ENCODE measurements at regions not wholly inside any gene's neighbourhood (a gene's known extent, or its start where the extent isn't known, plus 50 kb on each side); places are given as distances from the start of the nearest gene placed in this dataset.

- TF ChIP-seq RAD21 (IDR thresholded peaks at IDR 0.05; ENCODE audit: low read depth): no peak
- TF ChIP-seq EP300 (IDR thresholded peaks at IDR 0.05; ENCODE audit: borderline replicate concordance): no peak
- TF ChIP-seq TAF1 (IDR thresholded peaks at IDR 0.05; ENCODE audit: low read depth): no peak
- TF ChIP-seq FOXM1 (IDR thresholded peaks at IDR 0.05; ENCODE audit: borderline replicate concordance, low read depth): no peak
- no peak for TF ChIP-seq TCF12 (IDR thresholded peaks at IDR 0.05; ENCODE audit: low read depth)
- TF ChIP-seq, protein P1, sequence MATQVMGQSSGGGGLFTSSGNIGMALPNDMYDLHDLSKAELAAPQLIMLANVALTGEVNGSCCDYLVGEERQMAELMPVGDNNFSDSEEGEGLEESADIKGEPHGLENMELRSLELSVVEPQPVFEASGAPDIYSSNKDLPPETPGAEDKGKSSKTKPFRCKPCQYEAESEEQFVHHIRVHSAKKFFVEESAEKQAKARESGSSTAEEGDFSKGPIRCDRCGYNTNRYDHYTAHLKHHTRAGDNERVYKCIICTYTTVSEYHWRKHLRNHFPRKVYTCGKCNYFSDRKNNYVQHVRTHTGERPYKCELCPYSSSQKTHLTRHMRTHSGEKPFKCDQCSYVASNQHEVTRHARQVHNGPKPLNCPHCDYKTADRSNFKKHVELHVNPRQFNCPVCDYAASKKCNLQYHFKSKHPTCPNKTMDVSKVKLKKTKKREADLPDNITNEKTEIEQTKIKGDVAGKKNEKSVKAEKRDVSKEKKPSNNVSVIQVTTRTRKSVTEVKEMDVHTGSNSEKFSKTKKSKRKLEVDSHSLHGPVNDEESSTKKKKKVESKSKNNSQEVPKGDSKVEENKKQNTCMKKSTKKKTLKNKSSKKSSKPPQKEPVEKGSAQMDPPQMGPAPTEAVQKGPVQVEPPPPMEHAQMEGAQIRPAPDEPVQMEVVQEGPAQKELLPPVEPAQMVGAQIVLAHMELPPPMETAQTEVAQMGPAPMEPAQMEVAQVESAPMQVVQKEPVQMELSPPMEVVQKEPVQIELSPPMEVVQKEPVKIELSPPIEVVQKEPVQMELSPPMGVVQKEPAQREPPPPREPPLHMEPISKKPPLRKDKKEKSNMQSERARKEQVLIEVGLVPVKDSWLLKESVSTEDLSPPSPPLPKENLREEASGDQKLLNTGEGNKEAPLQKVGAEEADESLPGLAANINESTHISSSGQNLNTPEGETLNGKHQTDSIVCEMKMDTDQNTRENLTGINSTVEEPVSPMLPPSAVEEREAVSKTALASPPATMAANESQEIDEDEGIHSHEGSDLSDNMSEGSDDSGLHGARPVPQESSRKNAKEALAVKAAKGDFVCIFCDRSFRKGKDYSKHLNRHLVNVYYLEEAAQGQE (IDR thresholded peaks at IDR 0.05; ENCODE audit: low read depth): no peak
- TF ChIP-seq EGR1 (IDR thresholded peaks at IDR 0.05): no peak
- TF ChIP-seq ZBTB7A (IDR thresholded peaks at IDR 0.05; ENCODE audit: low read depth): no peak
- TF ChIP-seq TEAD4 (IDR thresholded peaks at IDR 0.05): no peak
- TF ChIP-seq NFIC (IDR thresholded peaks at IDR 0.05): no peak
Observed at GRCh38 chr21:19842601-19843000, 1155.6 kb upstream of the NCAM2 start.

GRCh38 chr21:19844334-19844733, 1153.9 kb upstream of the NCAM2 start:
- TF ChIP-seq RAD21 (IDR thresholded peaks at IDR 0.05; ENCODE audit: low read depth) (no peak), USF1 (IDR thresholded peaks at IDR 0.05) (no peak), EP300 (IDR thresholded peaks at IDR 0.05; ENCODE audit: borderline replicate concordance) (no peak), EGR1 (IDR thresholded peaks at IDR 0.05) (no peak), NFIC (IDR thresholded peaks at IDR 0.05) (no peak), CREB1 (IDR thresholded peaks at IDR 0.05; ENCODE audit: low read depth) (no peak), TEAD4 (IDR thresholded peaks at IDR 0.05) (no peak), YY1 (IDR thresholded peaks at IDR 0.05; ENCODE audit: low read depth) (no peak), ZBTB7A (IDR thresholded peaks at IDR 0.05; ENCODE audit: low read depth) (no peak), FOXM1 (IDR thresholded peaks at IDR 0.05; ENCODE audit: borderline replicate concordance, low read depth) (no peak)
- TF ChIP-seq, protein P1 (IDR thresholded peaks at IDR 0.05; ENCODE audit: low read depth): no peak

- TF ChIP-seq, protein P1 (IDR thresholded peaks at IDR 0.05; ENCODE audit: low read depth): no peak
- TF ChIP-seq FOXM1 (IDR thresholded peaks at IDR 0.05; ENCODE audit: borderline replicate concordance, low read depth): no peak
Observed at GRCh38 chr21:19850157-19850556, 1148.1 kb upstream of the NCAM2 start.

DNA sequence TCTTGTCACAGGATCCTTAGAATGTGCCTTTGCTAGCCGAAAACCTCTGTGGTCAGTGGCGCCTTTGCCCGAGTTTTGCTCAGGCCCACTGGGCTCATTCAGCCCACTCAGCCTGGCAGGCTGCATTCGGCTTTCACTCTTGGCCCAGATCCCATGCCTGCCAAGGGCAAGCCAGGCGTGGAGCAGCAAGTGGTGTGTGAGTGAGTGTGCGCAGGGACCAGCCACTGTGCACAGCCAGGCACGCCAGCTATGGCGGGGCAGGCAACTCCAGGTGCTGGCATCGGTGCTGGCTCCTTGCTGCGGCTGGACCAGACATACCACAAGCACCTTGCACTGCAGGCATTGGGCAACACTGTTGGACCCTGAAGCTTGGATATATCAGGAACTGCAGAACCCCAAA, 1145.1 kb upstream of the NCAM2 start:
- TF ChIP-seq YY1 (IDR thresholded peaks at IDR 0.05; ENCODE audit: low read depth) (no peak), EP300 (IDR thresholded peaks at IDR 0.05; ENCODE audit: borderline replicate concordance) (no peak), MAX (IDR thresholded peaks at IDR 0.05) (no peak), NFIC (IDR thresholded peaks at IDR 0.05) (no peak), CEBPB (IDR thresholded peaks at IDR 0.05) (no peak), EGR1 (IDR thresholded peaks at IDR 0.05) (no peak), TEAD4 (IDR thresholded peaks at IDR 0.05) (no peak), CREB1 (IDR thresholded peaks at IDR 0.05; ENCODE audit: low read depth) (no peak), TAF1 (IDR thresholded peaks at IDR 0.05; ENCODE audit: low read depth) (no peak), USF1 (IDR thresholded peaks at IDR 0.05) (no peak), FOXM1 (IDR thresholded peaks at IDR 0.05; ENCODE audit: borderline replicate concordance, low read depth) (no peak), TCF12 (IDR thresholded peaks at IDR 0.05; ENCODE audit: low read depth) (no peak), RAD21 (IDR thresholded peaks at IDR 0.05; ENCODE audit: low read depth) (no peak), ZBTB7A (IDR thresholded peaks at IDR 0.05; ENCODE audit: low read depth) (no peak)
- TF ChIP-seq, protein P1 (IDR thresholded peaks at IDR 0.05; ENCODE audit: low read depth): no peak
